IPS DF 4.7 (cell line): ENCODE measurements at regions not wholly inside any gene's neighbourhood (a gene's known extent, or its start where the extent isn't known, plus 50 kb on each side); places are given as distances from the start of the nearest gene placed in this dataset.

Experiments
- DNase-seq: peaks from one replicate; pipeline ENCODE4 v3.0.0-alpha.2; 2013; ENCODE audit warnings: low spot score; ENCODE audit errors: extremely low read depth

GRCh38 chr5:5967373-5967772 lies 411.0 kb downstream of the MED10 start:
- DNase-seq = no peak

DNA sequence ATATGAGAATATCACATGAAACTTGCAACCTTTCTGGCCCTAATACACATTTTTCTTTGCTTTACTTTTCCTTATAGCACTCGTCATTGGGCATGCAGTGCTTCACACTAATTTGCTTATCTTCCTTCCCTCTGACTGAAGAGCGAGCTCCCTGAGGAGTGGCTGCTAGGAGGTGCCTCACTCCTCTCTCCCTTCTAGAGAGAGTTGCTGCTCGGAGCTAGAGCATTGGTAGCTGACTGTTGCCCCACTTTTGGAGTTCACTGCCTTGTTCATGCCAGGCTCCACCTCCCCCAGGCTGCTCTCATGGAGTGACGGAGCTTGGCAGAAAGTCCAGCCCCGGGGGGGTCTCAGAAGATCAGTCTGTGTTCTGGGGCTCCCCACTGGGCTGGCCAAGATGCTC lies 413.2 kb downstream of the MED10 start:
- DNase-seq = no peak

DNA sequence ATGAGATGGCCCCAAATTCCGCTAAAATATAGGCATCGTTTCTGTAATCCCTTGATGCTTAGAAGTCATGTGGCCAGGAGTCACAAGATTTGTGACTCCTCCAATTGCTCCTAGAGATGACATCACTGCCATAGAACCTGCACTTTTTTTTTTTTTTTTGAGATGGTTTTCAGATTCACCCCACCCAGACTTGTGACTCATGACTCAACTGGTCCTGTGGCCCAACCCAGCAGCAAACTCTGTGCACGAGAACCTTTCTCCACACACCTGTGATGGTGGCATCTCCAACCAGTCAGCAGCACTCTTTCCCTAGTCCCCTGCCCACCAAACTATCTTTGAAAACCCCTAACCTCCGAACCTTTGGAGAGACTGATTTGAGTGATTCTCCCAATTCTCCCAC lies 414.0 kb downstream of the MED10 start:
- DNase-seq = no peak

DNA sequence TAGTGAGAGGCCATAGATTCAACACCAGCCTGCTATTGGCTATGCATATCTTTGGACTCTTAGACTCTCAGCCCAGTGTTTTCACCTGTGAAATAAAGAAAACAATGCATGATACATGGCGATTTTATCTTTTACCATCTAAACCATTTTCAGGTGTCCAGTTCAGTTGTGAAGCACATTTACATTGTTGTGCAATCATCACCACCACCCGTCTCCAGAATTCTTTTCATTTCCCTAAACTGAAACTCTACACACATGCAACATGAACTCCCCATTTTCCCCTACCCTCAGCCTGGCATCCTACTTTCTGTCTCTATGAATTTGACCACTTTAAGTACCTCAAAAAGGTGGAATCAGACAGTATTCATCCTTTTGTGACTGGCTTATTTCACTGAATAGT lies 420.6 kb downstream of the MED10 start:
- no peak for DNase-seq

DNA sequence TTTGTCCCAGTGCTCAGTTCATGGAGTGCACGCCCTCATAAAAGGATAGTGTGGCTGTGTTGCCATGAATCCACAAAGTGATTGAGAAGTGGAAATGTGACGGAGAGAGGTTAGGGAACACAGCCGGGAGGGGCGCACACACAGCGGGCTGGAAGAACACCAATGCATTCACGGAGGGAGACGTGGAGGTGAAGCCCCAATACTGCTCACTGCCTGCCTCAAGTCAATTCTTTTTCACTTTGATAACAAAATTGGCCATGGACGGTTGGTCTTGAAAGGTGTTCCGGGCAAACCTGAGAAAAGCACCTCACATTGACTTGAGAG lies 424.1 kb downstream of the MED10 start:
- DNase-seq = no peak

GRCh38 chr5:5953584-5954274 lies 424.6 kb downstream of the MED10 start:
- no peak for DNase-seq

DNA sequence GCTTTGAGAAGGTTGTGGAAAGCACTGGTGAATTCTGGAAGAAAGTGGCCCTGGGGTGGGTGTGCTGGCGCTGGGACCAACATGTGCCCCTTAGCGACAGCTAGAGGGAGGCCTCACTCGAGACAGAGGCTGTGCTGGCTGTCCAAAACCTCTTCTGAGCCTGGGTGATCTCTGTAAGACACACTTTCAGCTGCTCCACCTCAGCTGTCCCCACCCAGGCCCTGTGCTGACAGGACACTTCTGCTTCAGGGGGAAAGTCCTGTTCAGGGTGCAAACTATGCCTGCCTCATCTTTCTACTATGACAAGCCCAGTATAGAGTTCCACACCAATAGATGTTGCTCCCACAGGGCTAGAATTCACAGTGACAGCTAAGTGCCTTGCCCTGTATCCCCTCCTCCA lies 426.4 kb downstream of the MED10 start:
- no peak for DNase-seq

GRCh38 chr5:5950658-5951057 lies 427.7 kb downstream of the MED10 start:
- no peak for DNase-seq

- no peak for DNase-seq
These were observed 436.9 kb downstream of the MED10 start for GRCh38 chr5:5941486-5941885.

- no peak for DNase-seq
These were observed 438.5 kb downstream of the MED10 start for GRCh38 chr5:5939759-5940370.

DNA sequence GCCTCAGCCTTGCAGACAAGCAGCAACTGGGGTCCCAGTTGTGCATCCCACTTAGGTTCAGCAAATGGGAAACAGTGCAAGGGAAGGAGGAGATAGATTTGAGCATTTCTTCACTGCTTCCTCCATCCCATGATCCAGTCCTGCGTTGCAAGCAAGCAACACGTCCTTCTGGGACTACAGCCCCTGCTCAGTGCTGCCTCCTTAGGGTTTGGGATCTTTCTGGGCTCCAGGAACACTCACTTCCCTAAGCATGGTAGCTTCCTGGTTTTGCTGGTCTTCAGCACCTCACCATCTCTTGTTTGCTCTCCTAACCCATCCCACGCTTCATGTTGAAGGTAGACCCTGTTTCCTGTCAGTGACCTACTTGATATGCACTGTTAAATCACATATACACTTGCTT lies 444.7 kb downstream of the MED10 start:
- no peak for DNase-seq

GRCh38 chr5:5932824-5933223 lies 445.5 kb downstream of the MED10 start:
- DNase-seq = no peak

DNA sequence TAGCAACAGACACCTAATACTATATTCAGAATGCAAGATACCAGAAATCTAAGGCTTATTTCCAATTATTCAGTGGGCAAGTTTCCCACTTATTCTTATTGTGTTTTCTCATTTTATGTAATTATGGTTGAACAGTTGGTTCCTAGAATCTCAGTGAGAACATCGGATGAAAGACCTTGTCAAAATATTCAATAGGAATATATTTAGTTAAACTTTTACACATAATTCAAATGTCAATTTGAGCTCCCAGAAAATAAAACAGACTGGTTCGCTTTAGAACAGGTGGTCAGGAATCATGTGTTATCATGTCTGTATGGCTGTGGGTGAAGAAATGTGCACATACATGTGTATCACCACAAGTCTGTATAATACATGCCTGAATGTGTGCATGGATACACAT lies 447.8 kb downstream of the MED10 start:
- DNase-seq = no peak

GRCh38 chr5:5929291-5930020 lies 448.9 kb downstream of the MED10 start:
- DNase-seq = no peak

GRCh38 chr5:5925191-5925590 lies 453.2 kb downstream of the MED10 start:
- no peak for DNase-seq

DNA sequence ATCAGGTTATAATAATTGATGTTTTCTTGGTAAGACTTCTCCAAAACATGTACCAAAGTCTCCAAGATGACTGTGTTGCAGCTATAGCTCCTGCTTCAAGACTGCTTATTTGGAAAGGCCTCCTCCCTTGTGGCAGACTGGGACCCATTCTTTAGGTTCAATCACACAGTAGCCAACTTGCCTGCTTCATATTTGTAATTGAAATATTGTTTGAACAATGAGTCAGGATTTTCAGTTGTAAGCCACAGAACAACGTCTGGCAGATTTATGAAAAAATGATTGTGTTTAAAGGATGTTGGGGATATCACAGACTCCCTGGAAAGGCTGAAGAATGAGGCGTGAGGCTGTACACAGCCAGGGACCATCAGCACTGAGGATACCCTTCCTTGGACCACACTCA lies 458.9 kb downstream of the MED10 start:
- no peak for DNase-seq

- DNase-seq = no peak
These were observed 471.6 kb downstream of the MED10 start for GRCh38 chr5:5906778-5907177.

GRCh38 chr5:5905186-5905585 lies 473.2 kb downstream of the MED10 start:
- no peak for DNase-seq

DNA sequence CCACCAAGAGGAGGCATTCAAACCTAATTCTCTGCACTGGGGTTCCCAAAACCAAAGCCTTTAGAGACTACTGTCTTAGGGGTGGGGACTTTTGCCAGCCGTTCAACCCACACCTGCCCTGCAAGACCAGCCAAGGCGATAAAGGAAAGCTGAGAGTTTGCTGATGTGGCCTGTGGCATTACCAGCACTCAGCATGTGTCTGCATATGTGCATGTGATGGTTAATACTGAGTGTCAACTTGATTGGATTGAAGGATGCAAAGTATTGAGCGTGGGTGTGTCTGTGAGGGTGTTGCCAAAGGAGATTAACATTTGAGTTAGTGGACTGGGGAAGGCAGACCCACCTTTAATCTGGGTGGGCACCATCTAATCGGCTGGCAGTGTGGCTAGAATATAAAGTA lies 474.2 kb downstream of the MED10 start:
- no peak for DNase-seq

GRCh38 chr5:5902678-5903646 lies 475.4 kb downstream of the MED10 start:
- no peak for DNase-seq

GRCh38 chr5:5900350-5900749 lies 477.9 kb downstream of the ICE1 start:
- DNase-seq = no peak

GRCh38 chr5:5899716-5900115 lies 477.2 kb downstream of the ICE1 start:
- DNase-seq = no peak
